HCT116 (cell line): ENCODE measurements at regions not wholly inside any gene's neighbourhood (a gene's known extent, or its start where the extent isn't known, plus 50 kb on each side); places are given as distances from the start of the nearest gene placed in this dataset.
A peak's percentile ranks its signal among the peaks of the same experiment; 100 is the strongest.

Experiments used
- ATAC-seq: fragments of 200-7000 bp; cut with Tn5 transposase; 2 replicates; pipeline ENCODE4 v1.9.1; 2020; ENCODE audit warnings: mild to moderate bottlenecking, moderate library complexity
- BruUV-seq: library from RNA; stranded (reverse); fragments of 400-500 nt; replicated peaks from 2 replicates; lab custom pipeline; 2021; lab: Mats Ljungman, UMichigan
- CTCF ChIA-PET: fragments of 300-600 bp; sonication (Branson Sonifier 250); formaldehyde crosslinking; loops from one replicate; lab custom pipeline; 2021; ENCODE audit warnings: antibody characterized with exemption; lab: Charles Lee
- POLR2A ChIA-PET: fragments of 300-600, 350-600 bp; sonication (Branson Sonifier 250); formaldehyde crosslinking; loops from one replicate; lab custom pipeline; 2021; ENCODE audit warnings: antibody characterized with exemption; lab: Charles Lee
- RAD21 ChIA-PET, 2 experiments: fragments of 300-600 bp; sonication (Branson Sonifier 250); formaldehyde crosslinking; loops; one replicate each; lab custom pipeline; 2023; ENCODE audit warnings: low total read pairs in 2 of 2; ENCODE audit not compliant: uncharacterized antibody in 2 of 2, unreplicated experiment in 2 of 2, low non-redundant PET in 1 of 2; lab: Charles Lee
- DNase-seq: peaks from one replicate; pipeline ENCODE4 v3.0.0-alpha.2; 2010; ENCODE audit warnings: low read depth, low spot score
- H2AFZ ChIP-seq: fragments of 200-600 bp; shearing (Covaris generic), sonication (generic); 2 replicates; pipeline ENCODE4 v1.6.1; 2017; ENCODE audit warnings: low read depth, mixed run types, mixed read lengths, antibody characterized with exemption, low read length; ENCODE audit not compliant: poor library complexity, severe bottlenecking
- H3K27ac ChIP-seq: 2 replicates; pipeline ENCODE4 v1.5.1; 2012; ENCODE audit warnings: low read depth, low read length
- H3K27me3 ChIP-seq: fragments of 200-600 bp; sonication (generic); 2 replicates; pipeline ENCODE4 v1.6.1; 2016; ENCODE audit warnings: mixed run types, low read length, mixed read lengths; ENCODE audit not compliant: insufficient read depth
- H3K36me3 ChIP-seq, 2 experiments: fragments of 200-500 bp in 1 of 2; fragments of 200-600 bp in 1 of 2; sonication (Bioruptor generic) in 1 of 2; sonication (generic) in 1 of 2; 2 replicates each; pipeline versions ENCODE4 v1.5.1 to v1.6.1; 2014 to 2016; ENCODE audit warnings: low read length in 2 of 2, inconsistent platforms in 1 of 2, mixed read lengths in 1 of 2, mixed run types in 1 of 2; ENCODE audit not compliant: insufficient read depth in 2 of 2, control insufficient read depth in 1 of 2
- H3K4me1 ChIP-seq, 2 experiments: fragments of 200-600 bp in 1 of 2; sonication (generic) in 1 of 2; 2 replicates each; pipeline versions ENCODE4 v1.5.1 to v1.6.1; 2012 to 2017; ENCODE audit warnings: low read length in 2 of 2, inconsistent platforms in 1 of 2, mild to moderate bottlenecking in 1 of 2, mixed read lengths in 1 of 2, mixed run types in 1 of 2, moderate library complexity in 1 of 2; ENCODE audit not compliant: insufficient read depth in 2 of 2, control insufficient read depth in 1 of 2
- H3K4me2 ChIP-seq: fragments of 200-600 bp; sonication (generic); 2 replicates; pipeline ENCODE4 v1.6.1; 2017; ENCODE audit warnings: mixed run types, low read length, mixed read lengths
- H3K4me3 ChIP-seq, 2 experiments: fragments of 200-600 bp in 1 of 2; sonication (generic) in 1 of 2; replicated peaks in 1 of 2; 2 replicates each; pipeline ENCODE4 v1.5.1; 2011 to 2016; ENCODE audit warnings: low read length in 2 of 2, control low read depth in 1 of 2, low read depth in 1 of 2, mild to moderate bottlenecking in 1 of 2, mixed read lengths in 1 of 2, mixed run types in 1 of 2
- H3K79me2 ChIP-seq: fragments of 200-600 bp; sonication (generic); 2 replicates; pipeline ENCODE4 v1.6.1; 2017; ENCODE audit warnings: mild to moderate bottlenecking, mixed run types, low read length, moderate library complexity, mixed read lengths; ENCODE audit not compliant: insufficient read depth
- H3K9ac ChIP-seq: fragments of 200-600 bp; sonication (generic); 2 replicates; pipeline ENCODE4 v1.6.1; 2016; ENCODE audit warnings: low read length, mixed read lengths
- H3K9me2 ChIP-seq: fragments of 200-600 bp; sonication (generic), shearing (Covaris generic); 2 replicates; pipeline ENCODE4 v1.6.1; 2017; ENCODE audit warnings: mixed run types, mild to moderate bottlenecking, moderate library complexity; ENCODE audit not compliant: insufficient read depth
- H3K9me3 ChIP-seq, 2 experiments: fragments of 200-500 bp in 1 of 2; fragments of 200-600 bp in 1 of 2; sonication (Bioruptor generic) in 1 of 2; sonication (generic) in 1 of 2; 2 replicates each; pipeline ENCODE4 v1.6.1; 2014 to 2017; ENCODE audit warnings: low read length in 2 of 2, mixed read lengths in 2 of 2, inconsistent platforms in 1 of 2, low read depth in 1 of 2, mild to moderate bottlenecking in 1 of 2, mixed run types in 1 of 2, moderate library complexity in 1 of 2; ENCODE audit not compliant: control insufficient read depth in 1 of 2, insufficient read depth in 1 of 2
- H4K20me1 ChIP-seq: fragments of 200-600 bp; sonication (generic), shearing (Covaris generic); 2 replicates; pipeline ENCODE4 v1.6.1; 2017; ENCODE audit warnings: mixed run types, mild to moderate bottlenecking, moderate library complexity; ENCODE audit not compliant: insufficient read depth
- CBX3 ChIP-seq: IDR thresholded peaks from 2 replicates; pipeline ENCODE4 v1.6.1; 2012; ENCODE audit warnings: low read depth
- CEBPB ChIP-seq: IDR thresholded peaks from 2 replicates; pipeline ENCODE4 v1.6.1; 2012; ENCODE audit warnings: low read depth
- EGR1 ChIP-seq: IDR thresholded peaks from 2 replicates; pipeline ENCODE4 v1.6.1; 2012; ENCODE audit warnings: low read depth
- ELF1 ChIP-seq: IDR thresholded peaks from 2 replicates; pipeline ENCODE4 v1.6.1; 2012; ENCODE audit warnings: low read depth, borderline replicate concordance
- EZH2phosphoT487 ChIP-seq: fragments of 200-600 bp; IDR thresholded peaks from 2 replicates; pipeline ENCODE4 v1.6.1; 2018; ENCODE audit warnings: antibody characterized with exemption, borderline replicate concordance
- FOSL1 ChIP-seq: IDR thresholded peaks from 2 replicates; pipeline ENCODE4 v1.6.1; 2012; ENCODE audit warnings: low read depth
- JUND ChIP-seq: IDR thresholded peaks from 2 replicates; pipeline ENCODE4 v1.6.1; 2012
- RAD21 ChIP-seq: IDR thresholded peaks from 2 replicates; pipeline ENCODE4 v1.6.1; 2012; ENCODE audit warnings: low read depth, mild to moderate bottlenecking
- SIN3A ChIP-seq: IDR thresholded peaks from 2 replicates; pipeline ENCODE4 v1.6.1; 2012; ENCODE audit warnings: low read depth
- SP1 ChIP-seq: IDR thresholded peaks from 2 replicates; pipeline ENCODE4 v1.6.1; 2012; ENCODE audit warnings: low read depth
- TCF7L2 ChIP-seq: IDR thresholded peaks from 2 replicates; pipeline ENCODE4 v1.7.0; 2011; ENCODE audit warnings: borderline replicate concordance, inconsistent platforms; ENCODE audit not compliant: insufficient read depth, insufficient read length; ENCODE audit errors: extremely low read depth
- YY1 ChIP-seq: IDR thresholded peaks from 2 replicates; pipeline ENCODE4 v1.6.1; 2011; ENCODE audit warnings: low read length, low read depth, moderate library complexity, mild to moderate bottlenecking; ENCODE audit not compliant: insufficient replicate concordance; ENCODE audit errors: extremely low read depth
- ZBTB33 ChIP-seq: IDR thresholded peaks from 2 replicates; pipeline ENCODE4 v1.6.1; 2011; ENCODE audit warnings: mild to moderate bottlenecking, low read length, moderate library complexity; ENCODE audit not compliant: insufficient replicate concordance; ENCODE audit errors: extremely low read depth
- ZNF274 ChIP-seq: fragments of 200-500 bp; sonication (Bioruptor generic); IDR thresholded peaks from 2 replicates; pipeline ENCODE4 v1.6.1; 2014; ENCODE audit warnings: mild to moderate bottlenecking, low read depth, low read length, inconsistent platforms
- intact Hi-C: fragments of 100-400 bp; cut with micrococcal nuclease; formaldehyde crosslinking; loops from 2 replicates; pipeline ENCODE4 v1.10.0; 2022
- TF ChIP-seq, protein P1 (sequence below): IDR thresholded peaks from 2 replicates; pipeline ENCODE4 v1.6.1; 2012; ENCODE audit warnings: low read depth
- TF ChIP-seq, protein P2 (sequence below): IDR thresholded peaks from 2 replicates; pipeline ENCODE4 v1.6.1; 2012

- intact Hi-C loops: no loop called here
- Histone ChIP-seq H3K9me3 (no peaks in the 10 kb centered on the region), H3K9me2 (no peaks in the 10 kb centered on the region), H4K20me1 (no peaks in the 10 kb centered on the region), H3K4me1 (peaks cover 16 to 22% of the 10 kb centered on the region in 2 experiments), H2AFZ (peak overlapping the region; percentile 90), H3K4me3 (no peak overlapping the region), H3K79me2 (no peaks in the 10 kb centered on the region), H3K36me3 (no peaks in the 10 kb centered on the region), H3K4me2 (peak overlapping the region; percentile 63; the same call in 1 of the 2 replicates), H3K27ac (no peak overlapping the region; the same call in 1 of the 2 replicates), H3K9ac (no peak overlapping the region), H3K27me3 (no peaks in the 10 kb centered on the region)
- RAD21 ChIA-PET: no interaction called here
- ATAC-seq (no peak), DNase-seq (no peak)
- POLR2A ChIA-PET: no interaction called here
- CTCF ChIA-PET: no interaction called here
- BruUV-seq: no TSS peak
- no peak for TF ChIP-seq RAD21
- no peak for TF ChIP-seq TCF7L2
- TF ChIP-seq CBX3: no peak
- TF ChIP-seq, protein P1, sequence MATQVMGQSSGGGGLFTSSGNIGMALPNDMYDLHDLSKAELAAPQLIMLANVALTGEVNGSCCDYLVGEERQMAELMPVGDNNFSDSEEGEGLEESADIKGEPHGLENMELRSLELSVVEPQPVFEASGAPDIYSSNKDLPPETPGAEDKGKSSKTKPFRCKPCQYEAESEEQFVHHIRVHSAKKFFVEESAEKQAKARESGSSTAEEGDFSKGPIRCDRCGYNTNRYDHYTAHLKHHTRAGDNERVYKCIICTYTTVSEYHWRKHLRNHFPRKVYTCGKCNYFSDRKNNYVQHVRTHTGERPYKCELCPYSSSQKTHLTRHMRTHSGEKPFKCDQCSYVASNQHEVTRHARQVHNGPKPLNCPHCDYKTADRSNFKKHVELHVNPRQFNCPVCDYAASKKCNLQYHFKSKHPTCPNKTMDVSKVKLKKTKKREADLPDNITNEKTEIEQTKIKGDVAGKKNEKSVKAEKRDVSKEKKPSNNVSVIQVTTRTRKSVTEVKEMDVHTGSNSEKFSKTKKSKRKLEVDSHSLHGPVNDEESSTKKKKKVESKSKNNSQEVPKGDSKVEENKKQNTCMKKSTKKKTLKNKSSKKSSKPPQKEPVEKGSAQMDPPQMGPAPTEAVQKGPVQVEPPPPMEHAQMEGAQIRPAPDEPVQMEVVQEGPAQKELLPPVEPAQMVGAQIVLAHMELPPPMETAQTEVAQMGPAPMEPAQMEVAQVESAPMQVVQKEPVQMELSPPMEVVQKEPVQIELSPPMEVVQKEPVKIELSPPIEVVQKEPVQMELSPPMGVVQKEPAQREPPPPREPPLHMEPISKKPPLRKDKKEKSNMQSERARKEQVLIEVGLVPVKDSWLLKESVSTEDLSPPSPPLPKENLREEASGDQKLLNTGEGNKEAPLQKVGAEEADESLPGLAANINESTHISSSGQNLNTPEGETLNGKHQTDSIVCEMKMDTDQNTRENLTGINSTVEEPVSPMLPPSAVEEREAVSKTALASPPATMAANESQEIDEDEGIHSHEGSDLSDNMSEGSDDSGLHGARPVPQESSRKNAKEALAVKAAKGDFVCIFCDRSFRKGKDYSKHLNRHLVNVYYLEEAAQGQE: no peak
- no peak for TF ChIP-seq YY1
- no peak for TF ChIP-seq CEBPB
- no peak for TF ChIP-seq FOSL1
- TF ChIP-seq JUND: no peak
- no peak for TF ChIP-seq EGR1
- TF ChIP-seq SIN3A: no peak
- TF ChIP-seq, protein P2, sequence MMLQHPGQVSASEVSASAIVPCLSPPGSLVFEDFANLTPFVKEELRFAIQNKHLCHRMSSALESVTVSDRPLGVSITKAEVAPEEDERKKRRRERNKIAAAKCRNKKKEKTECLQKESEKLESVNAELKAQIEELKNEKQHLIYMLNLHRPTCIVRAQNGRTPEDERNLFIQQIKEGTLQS: no peak
- TF ChIP-seq SP1: no peak
- TF ChIP-seq ZNF274: no peak
- no peak for TF ChIP-seq ELF1
- TF ChIP-seq ZBTB33: no peak
- TF ChIP-seq EZH2phosphoT487: no peak
Measured at GRCh38 chr6:25194172-25194678, 84.9 kb upstream of the CARMIL1 start.
